Suppressor macrophage treated with lipopolysaccharide for 4 hours (primary cell): ENCODE measurements at regions not wholly inside any gene's neighbourhood (a gene's known extent, or its start where the extent isn't known, plus 50 kb on each side); places are given as distances from the start of the nearest gene placed in this dataset.
"Not testable (repeated sequence)": the region's sequence is repeated elsewhere in the genome, so short reads cannot be mapped to it uniquely, and the experiment has no call there.

ENCODE experiments used
- DNase-seq: peaks from one replicate; pipeline ENCODE4 v3.0.0-alpha.2; 2020

GRCh38 chr7:76709703-76710102 is 82.6 kb upstream of the POMZP3 start:
- DNase-seq = not testable (repeated sequence)

- not testable (repeated sequence) for DNase-seq
Measured at GRCh38 chr7:76708446-76708845, 81.4 kb upstream of the POMZP3 start.

- not testable (repeated sequence) for DNase-seq
Measured at GRCh38 chr7:76703815-76704214, 76.7 kb upstream of the POMZP3 start.

GRCh38 chr7:76686277-76686676 is 59.2 kb upstream of the POMZP3 start:
- DNase-seq = peak; percentile 14

GRCh38 chr7:76684737-76685136 is 57.7 kb upstream of the POMZP3 start:
- peak; percentile 6 for DNase-seq

- not testable (repeated sequence) for DNase-seq
Measured at GRCh38 chr7:76683631-76684030, 56.6 kb upstream of the POMZP3 start.

GRCh38 chr7:76681810-76682209 is 54.7 kb upstream of the POMZP3 start:
- DNase-seq = not testable (repeated sequence)

GRCh38 chr7:76679174-76679573 is 52.1 kb upstream of the POMZP3 start:
- DNase-seq = not testable (repeated sequence)

GRCh38 chr7:76678500-76678899 is 51.4 kb upstream of the POMZP3 start:
- not testable (repeated sequence) for DNase-seq

- DNase-seq = peak; percentile 16
Measured at GRCh38 chr7:76676890-76677289, 49.8 kb upstream of the POMZP3 start.
